SU-DHL-6 (cell line): ENCODE measurements at regions not wholly inside any gene's neighbourhood (a gene's known extent, or its start where the extent isn't known, plus 50 kb on each side); places are given as distances from the start of the nearest gene placed in this dataset.

Experiments
- CTCF ChIP-seq: fragments of 200-600 bp; sonication (generic); IDR thresholded peaks from one replicate; pipeline ENCODE4 v1.5.1; 2017; ENCODE audit warnings: antibody characterized with exemption, mild to moderate bottlenecking, low read length, moderate library complexity; ENCODE audit not compliant: insufficient read depth, poor library complexity, severe bottlenecking
- EZH2phosphoT487 ChIP-seq: fragments of 200-600 bp; sonication (generic), shearing (Covaris generic); conservative IDR thresholded peaks from 2 replicates; pipeline ENCODE4 v1.6.1; 2018; ENCODE audit warnings: mild to moderate bottlenecking, antibody characterized with exemption, low read length, moderate library complexity, mixed read lengths

GRCh38 chr4:26116057-26116456 lies 202.0 kb downstream of the SMIM20 start:
- TF ChIP-seq CTCF = no peak
- TF ChIP-seq EZH2phosphoT487 = no peak
